ENCODE measurements at regions not wholly inside any gene's neighbourhood (a gene's known extent, or its start where the extent isn't known, plus 50 kb on each side); places are given as distances from the start of the nearest gene placed in this dataset.

DNA sequence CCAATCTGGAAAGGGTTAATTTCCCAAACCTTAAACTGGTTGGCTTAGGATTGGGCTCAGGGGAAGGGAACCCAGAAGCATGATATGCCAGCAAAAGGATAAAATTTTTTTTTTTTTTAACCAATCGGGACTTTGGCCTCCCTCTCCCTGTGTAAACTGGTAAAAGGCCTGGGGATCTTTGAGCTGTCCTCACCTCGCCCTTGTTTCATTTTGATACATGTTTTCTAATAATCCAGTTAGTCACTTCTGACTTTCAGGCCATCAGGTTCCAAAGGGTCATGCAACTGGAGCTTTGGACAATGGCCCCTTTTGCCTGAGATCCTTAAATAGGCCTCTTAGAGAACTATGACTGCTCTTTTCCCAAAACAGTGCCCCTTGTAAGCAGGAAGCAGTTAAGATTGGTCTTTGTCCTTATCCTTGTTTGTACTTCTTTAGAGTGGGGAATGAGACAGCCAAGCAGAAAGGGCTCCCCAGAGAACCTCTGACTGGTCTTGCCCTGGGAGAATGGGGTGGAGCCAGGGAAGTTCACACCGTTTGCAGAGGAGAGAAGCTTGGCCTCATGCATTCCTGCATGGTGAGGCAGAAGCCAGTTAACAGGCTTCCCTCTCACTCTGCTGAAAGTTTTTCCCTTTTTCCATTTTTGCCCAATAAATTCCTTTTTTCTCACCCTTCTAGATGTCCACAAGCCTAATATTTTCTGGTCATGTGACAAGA is 424.2 kb upstream of the CNTNAP2 start:
- no peak for TF ChIP-seq POLR2A (IDR thresholded peaks at IDR 0.05; ENCODE audit: extremely low read depth, insufficient read length)
- TF ChIP-seq, protein P1, sequence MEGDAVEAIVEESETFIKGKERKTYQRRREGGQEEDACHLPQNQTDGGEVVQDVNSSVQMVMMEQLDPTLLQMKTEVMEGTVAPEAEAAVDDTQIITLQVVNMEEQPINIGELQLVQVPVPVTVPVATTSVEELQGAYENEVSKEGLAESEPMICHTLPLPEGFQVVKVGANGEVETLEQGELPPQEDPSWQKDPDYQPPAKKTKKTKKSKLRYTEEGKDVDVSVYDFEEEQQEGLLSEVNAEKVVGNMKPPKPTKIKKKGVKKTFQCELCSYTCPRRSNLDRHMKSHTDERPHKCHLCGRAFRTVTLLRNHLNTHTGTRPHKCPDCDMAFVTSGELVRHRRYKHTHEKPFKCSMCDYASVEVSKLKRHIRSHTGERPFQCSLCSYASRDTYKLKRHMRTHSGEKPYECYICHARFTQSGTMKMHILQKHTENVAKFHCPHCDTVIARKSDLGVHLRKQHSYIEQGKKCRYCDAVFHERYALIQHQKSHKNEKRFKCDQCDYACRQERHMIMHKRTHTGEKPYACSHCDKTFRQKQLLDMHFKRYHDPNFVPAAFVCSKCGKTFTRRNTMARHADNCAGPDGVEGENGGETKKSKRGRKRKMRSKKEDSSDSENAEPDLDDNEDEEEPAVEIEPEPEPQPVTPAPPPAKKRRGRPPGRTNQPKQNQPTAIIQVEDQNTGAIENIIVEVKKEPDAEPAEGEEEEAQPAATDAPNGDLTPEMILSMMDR (IDR thresholded peaks at IDR 0.05; ENCODE audit: low read depth, low read length) = no peak

Data from NB4 (cell line).